GM06990 (cell line): ENCODE measurements at regions not wholly inside any gene's neighbourhood (a gene's known extent, or its start where the extent isn't known, plus 50 kb on each side); places are given as distances from the start of the nearest gene placed in this dataset.

Experiments
- DNase-seq: peaks from one replicate; pipeline ENCODE4 v3.0.0-alpha.2; 2011; ENCODE audit not compliant: insufficient read length; ENCODE audit errors: extremely low read depth
- H3K27me3 ChIP-seq: replicated peaks from 2 replicates; pipeline ENCODE4 v1.6.0; 2011; ENCODE audit warnings: low read length; ENCODE audit not compliant: control insufficient read depth, insufficient read depth
- H3K36me3 ChIP-seq: 2 replicates; pipeline ENCODE4 v1.5.1; 2011; ENCODE audit warnings: low read length; ENCODE audit not compliant: control insufficient read depth, insufficient read depth
- H3K4me3 ChIP-seq: replicated peaks from 2 replicates; pipeline ENCODE4 v1.5.1; 2011; ENCODE audit warnings: low read depth, mild to moderate bottlenecking, control low read depth, low read length
- CTCF ChIP-seq: IDR thresholded peaks from 2 replicates; pipeline ENCODE4 v1.5.1; 2011; ENCODE audit warnings: low read length, control low read depth, mild to moderate bottlenecking, inconsistent platforms; ENCODE audit not compliant: insufficient read depth, poor library complexity, severe bottlenecking

- DNase-seq = no peak
- Histone ChIP-seq H3K4me3 (no peak overlapping the region), H3K27me3 (no peaks in the 10 kb centered on the region), H3K36me3 (no peaks in the 10 kb centered on the region)
- TF ChIP-seq CTCF = no peak
These were observed 396.6 kb downstream of the EIPR1 start for GRCh38 chr2:2981000-2981399.

GRCh38 chr2:2974982-2975381, 402.6 kb downstream of the EIPR1 start:
- Histone ChIP-seq H3K27me3 (no peaks in the 10 kb centered on the region), H3K4me3 (no peak overlapping the region), H3K36me3 (no peaks in the 10 kb centered on the region)
- no peak for DNase-seq
- TF ChIP-seq CTCF = no peak

- Histone ChIP-seq H3K4me3 (no peak overlapping the region), H3K27me3 (no peaks in the 10 kb centered on the region), H3K36me3 (no peaks in the 10 kb centered on the region)
- TF ChIP-seq CTCF = no peak
- DNase-seq = no peak
These were observed 417.0 kb downstream of the EIPR1 start for GRCh38 chr2:2960441-2961133.

GRCh38 chr2:2950403-2950952, 427.1 kb downstream of the EIPR1 start:
- DNase-seq = no peak

GRCh38 chr2:2947406-2947805, 430.2 kb downstream of the EIPR1 start:
- DNase-seq = no peak
- Histone ChIP-seq H3K27me3 (no peaks in the 10 kb centered on the region), H3K36me3 (no peaks in the 10 kb centered on the region), H3K4me3 (no peak overlapping the region)
- no peak for TF ChIP-seq CTCF

More at GRCh38 chr2:2950403-2950952, 427.1 kb downstream of the EIPR1 start:
- H3K4me3 ChIP-seq = no peak overlapping the region
- H3K27me3 ChIP-seq = no peaks in the 10 kb centered on the region
- no peak for TF ChIP-seq CTCF
- H3K36me3 ChIP-seq = no peaks in the 10 kb centered on the region
